Activated T-cell treated with anti-CD3 and anti-CD28 coated beads, Interleukin-2, amount 50 U/mL, for 72 hours (primary cell): ENCODE measurements at regions not wholly inside any gene's neighbourhood (a gene's known extent, or its start where the extent isn't known, plus 50 kb on each side); places are given as distances from the start of the nearest gene placed in this dataset.
A peak's percentile ranks its signal among the peaks of the same experiment; 100 is the strongest.
"Not testable (repeated sequence)": the region's sequence is repeated elsewhere in the genome, so short reads cannot be mapped to it uniquely, and the experiment has no call there.

Experiments used
- ATAC-seq, 2 donors: fragments of 150-1000 bp; cut with Tn5 transposase; replicated peaks in 1 of 2; 2 replicates each; pipeline ENCODE4 v1.10.0; 2021; ENCODE audit warnings: moderate library complexity in 2 of 2, mild to moderate bottlenecking in 1 of 2
- DNase-seq, 2 donors: peaks; one replicate each; pipeline ENCODE4 v3.0.0; 2021 to 2022; ENCODE audit warnings: mixed read lengths in 1 of 2
- H3K27ac Mint-ChIP-seq: one replicate; pipeline ENCODE4 v1.8.0; 2022; ENCODE audit warnings: mild to moderate bottlenecking, moderate library complexity, mixed read lengths
- H3K27me3 Mint-ChIP-seq: one replicate; pipeline ENCODE4 v1.8.0; 2022; ENCODE audit warnings: low read depth, mixed read lengths
- H3K36me3 Mint-ChIP-seq, 2 donors: one replicate each; pipeline ENCODE4 v1.8.0; 2022; ENCODE audit warnings: mixed read lengths in 2 of 2, mild to moderate bottlenecking in 1 of 2; ENCODE audit not compliant: insufficient read depth in 2 of 2
- H3K4me1 Mint-ChIP-seq: one replicate; pipeline ENCODE4 v1.8.0; 2022; ENCODE audit warnings: low read depth, mixed read lengths
- H3K4me3 Mint-ChIP-seq, 2 donors: one replicate each; pipeline ENCODE4 v1.8.0; 2022; ENCODE audit warnings: mild to moderate bottlenecking in 2 of 2, mixed read lengths in 2 of 2, moderate library complexity in 2 of 2
- H3K9me3 Mint-ChIP-seq, 2 donors: one replicate each; pipeline ENCODE4 v1.8.0; 2022; ENCODE audit warnings: mixed read lengths in 2 of 2

GRCh38 chr5:86671536-86671935, 53.8 kb downstream of the COX7C start:
- Mint-ChIP-seq H3K9me3 (no peaks in the 10 kb centered on the region), H3K4me3 (no peak overlapping the region), H3K27me3 (peaks cover 8% of the 10 kb centered on the region), H3K4me1 (no peaks in the 10 kb centered on the region), H3K27ac (no peak overlapping the region), H3K36me3 (no peaks in the 10 kb centered on the region)
- no peak for DNase-seq
- no peak for ATAC-seq

DNA sequence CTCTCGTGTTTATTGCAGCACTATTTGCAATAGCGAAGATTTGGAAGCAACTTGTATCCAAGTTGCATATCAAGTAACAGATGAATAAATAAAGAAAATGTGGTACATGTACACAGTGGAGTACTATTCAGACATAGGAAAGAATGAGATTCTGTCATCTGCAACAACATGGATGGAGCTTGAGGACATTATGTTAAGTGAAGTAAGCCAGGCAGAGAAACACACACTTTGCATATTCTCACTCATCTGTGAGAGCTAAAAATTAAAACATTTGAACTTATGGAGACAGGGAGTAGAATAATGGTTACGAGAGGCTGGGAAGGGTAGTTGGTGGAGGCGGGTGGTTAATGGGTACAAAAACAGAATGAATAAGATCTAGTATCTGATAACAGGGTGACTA, 56.3 kb downstream of the COX7C start:
- Mint-ChIP-seq H3K9me3 (no peaks in the 10 kb centered on the region), H3K27me3 (peaks cover 8% of the 10 kb centered on the region), H3K27ac (no peak overlapping the region), H3K4me1 (no peaks in the 10 kb centered on the region), H3K36me3 (no peaks in the 10 kb centered on the region), H3K4me3 (no peak overlapping the region)
- no peak for DNase-seq
- no peak for ATAC-seq

GRCh38 chr5:86675311-86675710, 57.6 kb downstream of the COX7C start:
- Mint-ChIP-seq H3K36me3 (no peaks in the 10 kb centered on the region), H3K4me1 (no peaks in the 10 kb centered on the region), H3K27ac (no peak overlapping the region), H3K9me3 (no peaks in the 10 kb centered on the region), H3K4me3 (no peak overlapping the region), H3K27me3 (peaks cover 5% of the 10 kb centered on the region)
- DNase-seq: no peak
- ATAC-seq: no peak

- DNase-seq: no peak
- no peaks in the 10 kb centered on the region for H3K36me3 Mint-ChIP-seq
- peak in 1 of 2 donors; percentile 40 for ATAC-seq
- H3K4me3 Mint-ChIP-seq: no peak overlapping the region
- H3K27me3 Mint-ChIP-seq: peaks cover 18% of the 10 kb centered on the region
- no peaks in the 10 kb centered on the region for H3K9me3 Mint-ChIP-seq
- no peak overlapping the region for H3K27ac Mint-ChIP-seq
- no peaks in the 10 kb centered on the region for H3K4me1 Mint-ChIP-seq
These were observed 61.8 kb downstream of the COX7C start for GRCh38 chr5:86679529-86679928.

DNA sequence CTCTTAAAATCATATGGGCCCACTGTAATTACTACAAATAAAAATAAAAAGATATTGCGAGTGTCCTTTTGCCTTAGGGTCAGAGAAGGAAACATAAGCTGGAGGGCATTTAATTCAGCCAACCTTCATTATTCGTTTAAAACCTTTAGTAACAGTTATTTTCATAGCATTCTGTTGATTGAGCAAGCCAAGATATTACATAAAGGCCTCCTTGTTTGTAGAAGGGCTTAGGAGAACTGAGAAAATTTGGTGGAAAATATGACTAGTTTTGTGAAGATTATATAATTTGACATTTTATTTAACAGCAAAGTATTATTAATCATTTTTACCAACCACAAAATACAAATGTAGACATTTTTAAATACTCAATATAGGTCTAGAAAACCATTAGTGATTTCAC, 62.2 kb downstream of the COX7C start:
- Mint-ChIP-seq H3K9me3 (no peaks in the 10 kb centered on the region), H3K4me1 (no peaks in the 10 kb centered on the region), H3K27ac (no peak overlapping the region), H3K36me3 (no peaks in the 10 kb centered on the region), H3K27me3 (peaks cover 18% of the 10 kb centered on the region), H3K4me3 (no peak overlapping the region)
- DNase-seq: no peak
- no peak for ATAC-seq

- H3K27me3 Mint-ChIP-seq: peaks cover 18% of the 10 kb centered on the region
- no peaks in the 10 kb centered on the region for H3K9me3 Mint-ChIP-seq
- DNase-seq (no peak), ATAC-seq (no peak)
- no peak overlapping the region for H3K27ac Mint-ChIP-seq
- H3K4me1 Mint-ChIP-seq: no peaks in the 10 kb centered on the region
- no peaks in the 10 kb centered on the region for H3K36me3 Mint-ChIP-seq
- H3K4me3 Mint-ChIP-seq: no peak overlapping the region
These were observed 66.5 kb downstream of the COX7C start for GRCh38 chr5:86684222-86684621.

GRCh38 chr5:86686046-86686445, 68.3 kb downstream of the COX7C start:
- Mint-ChIP-seq H3K27me3 (peaks cover 18% of the 10 kb centered on the region), H3K27ac (no peak overlapping the region), H3K4me3 (no peak overlapping the region), H3K36me3 (no peaks in the 10 kb centered on the region), H3K4me1 (no peaks in the 10 kb centered on the region), H3K9me3 (no peaks in the 10 kb centered on the region)
- ATAC-seq (no peak), DNase-seq (no peak)

GRCh38 chr5:86688406-86688805, 70.7 kb downstream of the COX7C start:
- Mint-ChIP-seq H3K36me3 (no peaks in the 10 kb centered on the region), H3K4me3 (no peak overlapping the region), H3K27ac (no peak overlapping the region), H3K27me3 (no peaks in the 10 kb centered on the region), H3K4me1 (no peaks in the 10 kb centered on the region), H3K9me3 (no peaks in the 10 kb centered on the region)
- ATAC-seq (no peak), DNase-seq (no peak)

DNA sequence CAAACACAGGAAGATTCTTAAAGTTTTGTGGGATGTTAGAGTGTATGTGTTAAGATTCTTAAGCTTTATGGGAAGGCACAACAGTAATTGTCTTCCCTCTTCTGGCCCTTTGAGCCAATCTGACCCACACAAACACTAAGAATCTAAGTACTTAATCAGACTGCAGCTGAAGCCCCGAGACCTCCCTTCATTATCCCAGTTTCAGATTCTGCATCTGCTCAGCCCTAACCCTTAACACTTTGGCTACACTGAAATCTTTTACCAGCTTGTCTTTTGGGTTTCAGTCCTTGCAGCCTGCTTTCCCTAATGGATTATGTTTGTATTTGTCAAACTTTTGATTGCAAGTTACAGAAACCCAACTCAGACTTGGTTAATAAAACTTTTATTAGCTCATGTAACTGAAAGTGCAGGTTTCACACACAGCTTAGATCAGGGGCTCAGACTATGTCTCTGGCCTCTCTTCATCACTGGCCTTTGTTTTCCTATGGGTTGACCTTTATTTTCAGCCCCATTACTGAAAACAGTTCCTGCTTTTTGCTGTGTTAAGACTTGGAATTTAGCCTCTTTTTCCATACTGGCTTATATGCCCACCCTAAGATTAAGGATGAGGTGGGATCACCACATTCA, 71.5 kb downstream of the COX7C start:
- no peaks in the 10 kb centered on the region for H3K36me3 Mint-ChIP-seq
- ATAC-seq (no peak), DNase-seq (no peak)
- H3K4me1 Mint-ChIP-seq: no peaks in the 10 kb centered on the region
- H3K9me3 Mint-ChIP-seq: no peaks in the 10 kb centered on the region
- H3K27ac Mint-ChIP-seq: no peak overlapping the region
- no peak overlapping the region for H3K4me3 Mint-ChIP-seq
- H3K27me3 Mint-ChIP-seq: no peaks in the 10 kb centered on the region

GRCh38 chr5:86709157-86709881, 91.6 kb downstream of the COX7C start:
- Mint-ChIP-seq H3K9me3 (no peaks in the 10 kb centered on the region), H3K4me1 (no peaks in the 10 kb centered on the region), H3K4me3 (no peak overlapping the region), H3K27ac (no peak overlapping the region), H3K36me3 (no peaks in the 10 kb centered on the region), H3K27me3 (no peaks in the 10 kb centered on the region)
- ATAC-seq (no peak), DNase-seq (no peak)

DNA sequence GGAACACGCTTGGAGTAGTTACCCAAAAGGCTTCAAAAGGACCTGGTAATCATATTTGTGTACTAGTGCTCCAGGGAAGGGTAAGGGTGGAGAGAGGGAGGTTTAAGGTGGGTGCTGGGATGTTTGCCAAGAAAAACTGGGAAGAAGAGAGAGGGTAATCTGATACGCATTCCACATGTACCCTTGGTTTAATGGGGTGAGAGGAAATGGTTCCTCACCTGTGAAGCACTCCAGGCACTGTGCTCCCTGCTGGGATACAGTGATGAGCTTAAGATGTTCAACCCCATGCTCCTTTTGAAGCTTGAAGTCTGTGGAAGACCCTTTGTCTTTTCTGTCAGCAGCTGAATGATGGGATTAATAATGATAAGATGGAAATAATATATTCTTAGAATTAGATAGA, 98.4 kb downstream of the COX7C start:
- H3K36me3 Mint-ChIP-seq: no peaks in the 10 kb centered on the region
- no peak overlapping the region for H3K4me3 Mint-ChIP-seq
- H3K27me3 Mint-ChIP-seq: no peaks in the 10 kb centered on the region
- ATAC-seq: no peak
- DNase-seq: no peak
- no peak overlapping the region for H3K27ac Mint-ChIP-seq
- no peaks in the 10 kb centered on the region for H3K9me3 Mint-ChIP-seq
- H3K4me1 Mint-ChIP-seq: no peaks in the 10 kb centered on the region

DNA sequence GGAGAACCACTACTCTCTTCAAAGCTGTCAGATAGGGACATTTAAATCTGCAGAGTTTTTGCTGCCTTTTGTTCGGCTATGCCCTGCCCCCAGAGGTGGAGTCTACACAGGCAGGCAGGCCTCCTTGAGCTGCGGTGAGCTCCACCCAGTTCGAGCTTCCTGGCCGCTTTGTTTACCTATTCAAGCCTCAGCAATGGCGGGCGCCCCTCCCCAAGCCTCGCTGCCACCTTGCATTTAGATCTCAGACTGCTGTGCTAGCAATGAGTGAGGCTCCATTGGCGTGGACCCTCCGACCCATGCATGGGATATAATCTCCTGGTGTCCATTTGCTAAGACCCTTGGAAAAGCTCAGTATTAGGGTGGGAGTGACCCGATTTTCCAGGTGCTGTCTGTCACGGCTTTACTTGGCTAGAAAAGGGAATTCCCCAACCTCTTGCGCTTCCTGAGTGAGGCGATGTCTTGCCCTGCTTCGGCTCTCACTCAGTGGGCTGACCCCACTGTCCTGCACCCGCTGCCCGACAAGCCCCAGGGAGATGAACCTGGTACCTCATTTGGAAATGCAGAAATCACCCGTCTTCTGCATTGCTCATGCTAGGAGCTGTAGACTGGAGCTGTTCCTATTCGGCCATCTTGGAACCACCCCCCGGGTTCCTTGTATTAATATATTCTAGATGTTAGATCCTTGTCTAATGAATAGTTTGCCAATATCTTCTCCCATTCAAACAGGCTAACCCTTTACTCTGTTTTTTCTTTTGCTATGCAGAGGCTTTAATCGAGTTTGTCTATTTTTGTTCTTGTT, 113.8 kb downstream of the COX7C start:
- H3K27ac Mint-ChIP-seq, H3K9me3 Mint-ChIP-seq, DNase-seq, H3K4me3 Mint-ChIP-seq, H3K27me3 Mint-ChIP-seq, ATAC-seq, H3K36me3 Mint-ChIP-seq, H3K4me1 Mint-ChIP-seq: not testable (repeated sequence)

- Mint-ChIP-seq H3K9me3 (peaks cover 6 to 8% of the 10 kb centered on the region in 2 donors), H3K27ac (no peak overlapping the region), H3K36me3 (peaks cover 0 to 4% of the 10 kb centered on the region in 2 donors), H3K4me1 (no peaks in the 10 kb centered on the region), H3K4me3 (no peak overlapping the region), H3K27me3 (no peaks in the 10 kb centered on the region)
- ATAC-seq: no peak
- DNase-seq: no peak
These were observed 117.6 kb downstream of the COX7C start for GRCh38 chr5:86735370-86735769.
